COLO668 (cell line): ENCODE measurements at regions not wholly inside any gene's neighbourhood (a gene's known extent, or its start where the extent isn't known, plus 50 kb on each side); places are given as distances from the start of the nearest gene placed in this dataset.

Experiments
- DNase-seq: peaks from one replicate; lab custom pipeline; 2025; ENCODE audit not compliant: unreplicated experiment; lab: John Stamatoyannopoulos, UW

DNA sequence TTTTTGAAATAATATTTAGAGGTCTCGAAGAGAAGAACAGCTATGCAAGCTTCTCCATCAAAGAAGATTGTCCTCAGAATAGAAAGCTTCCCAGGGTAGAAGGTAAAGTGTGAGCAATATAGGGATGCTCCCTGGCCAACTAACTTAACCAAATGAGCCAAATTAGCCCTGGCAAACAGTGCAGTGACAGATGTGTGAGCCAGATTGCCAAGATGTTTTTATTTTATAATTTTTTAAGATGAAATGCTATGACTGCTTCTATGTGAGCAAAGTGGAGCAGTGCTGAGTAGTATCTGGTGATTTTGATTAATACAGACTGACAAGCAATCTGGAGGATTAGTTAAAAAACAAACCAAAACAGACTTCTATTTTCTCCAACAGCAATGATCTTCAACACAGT is 202.1 kb downstream of the NOVA1 start:
- DNase-seq: no peak

DNA sequence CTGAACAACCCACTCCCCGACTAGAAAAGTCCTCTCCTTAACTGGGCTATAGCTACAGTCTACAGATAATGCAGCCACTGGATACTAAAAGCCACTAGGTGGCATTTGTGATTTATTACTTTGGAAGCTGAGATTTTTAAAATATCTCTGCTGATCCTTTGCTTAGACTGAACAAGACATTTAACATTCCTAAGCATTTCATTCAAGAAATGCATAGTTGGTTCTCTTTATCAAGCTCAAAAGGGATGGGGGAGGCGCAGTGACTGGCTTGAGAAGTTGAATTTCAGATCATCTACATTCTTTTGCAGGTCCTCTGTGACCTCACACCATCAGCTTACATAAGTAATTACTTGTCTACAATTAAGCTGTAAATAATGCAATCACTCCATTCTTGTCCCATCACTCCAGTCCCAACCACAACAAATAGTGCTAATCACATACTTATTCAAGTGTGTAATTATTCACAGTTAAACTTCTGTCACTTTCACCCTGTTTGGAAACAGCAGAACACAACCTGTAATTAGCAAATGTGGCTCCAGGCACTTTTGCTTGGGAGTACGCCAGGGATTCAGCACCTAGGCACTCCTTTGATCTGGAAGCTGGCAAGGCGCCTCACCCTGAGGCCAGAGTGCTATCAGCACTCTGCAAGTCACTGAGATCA is 203.6 kb downstream of the NOVA1 start:
- peak; percentile 14 for DNase-seq

DNA sequence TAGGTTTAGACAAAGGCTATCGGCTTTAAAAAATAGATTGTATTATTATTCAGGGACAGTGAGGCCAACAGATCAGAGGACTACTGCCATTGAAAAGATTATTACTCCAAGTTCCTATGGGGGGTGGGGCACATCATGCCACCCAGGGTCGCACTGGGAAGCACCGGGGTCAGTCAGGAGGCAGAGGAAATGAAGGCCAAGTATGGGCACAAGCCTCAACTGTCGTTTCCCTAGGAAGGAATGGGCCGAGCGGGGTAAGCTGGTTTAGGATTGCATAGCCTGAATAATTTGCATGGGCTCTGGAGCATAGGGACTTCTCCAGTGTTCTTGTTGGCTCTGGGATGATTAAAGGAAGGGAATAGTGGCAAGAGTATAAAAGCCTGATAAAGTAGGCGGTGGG is 205.3 kb downstream of the NOVA1 start:
- no peak for DNase-seq

DNA sequence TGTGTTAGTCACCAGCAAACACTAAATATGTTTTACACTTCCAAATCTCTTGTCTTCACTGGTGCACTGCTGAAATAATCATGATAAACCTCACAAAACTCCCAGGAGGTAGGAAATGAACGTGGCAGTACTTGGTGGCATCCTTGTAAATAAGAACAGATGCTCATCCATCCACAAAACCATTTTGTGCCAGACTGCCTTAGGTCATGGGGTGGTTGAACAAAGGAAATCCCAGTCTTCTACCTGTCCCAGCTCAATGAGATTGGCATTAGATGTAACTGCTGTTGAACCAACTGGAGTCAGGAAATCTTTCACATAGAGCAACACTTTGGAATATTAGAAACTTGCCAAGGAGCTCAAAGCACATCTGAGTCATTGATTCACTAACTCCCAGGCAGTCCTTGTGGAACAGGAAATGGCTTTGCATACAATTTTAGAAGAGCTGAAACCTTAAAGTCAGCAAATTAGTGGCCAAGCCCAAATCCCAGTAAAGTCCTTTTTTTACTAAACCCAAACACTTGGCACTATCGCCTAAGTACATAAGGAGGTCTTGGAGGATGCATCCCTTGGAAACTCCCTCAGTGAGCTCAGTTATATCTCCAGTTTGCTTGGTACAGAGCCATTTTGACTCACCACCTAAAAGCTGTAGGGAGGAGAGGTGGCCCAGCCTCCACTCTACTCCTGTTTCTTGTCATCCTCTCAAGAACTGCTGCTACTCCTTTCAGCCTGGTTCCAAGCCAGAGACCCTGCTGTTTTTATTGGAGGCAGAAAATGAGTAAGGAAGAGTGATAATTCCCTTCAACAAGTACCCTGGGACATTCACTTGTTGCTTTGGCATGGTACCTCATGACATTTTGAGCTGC is 208.0 kb downstream of the NOVA1 start:
- no peak for DNase-seq

DNA sequence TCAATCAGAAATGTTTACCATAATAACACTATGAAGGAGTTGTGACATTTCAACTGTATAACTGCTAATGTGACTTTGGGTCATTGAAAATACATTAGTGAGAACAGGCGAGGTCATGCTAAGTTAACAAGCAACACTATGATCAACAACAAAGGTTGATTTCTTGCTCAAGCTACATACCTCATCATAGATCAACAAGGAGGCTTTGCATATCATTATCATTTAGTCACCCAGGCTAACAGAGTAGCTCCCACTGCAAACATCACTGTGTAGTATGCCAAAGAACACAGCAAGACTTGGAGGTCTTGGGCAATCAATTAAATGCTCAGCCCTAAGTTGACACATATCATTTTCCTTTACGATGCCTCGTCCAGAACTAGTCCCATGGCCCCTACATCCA is 212.5 kb downstream of the NOVA1 start:
- DNase-seq: no peak

DNA sequence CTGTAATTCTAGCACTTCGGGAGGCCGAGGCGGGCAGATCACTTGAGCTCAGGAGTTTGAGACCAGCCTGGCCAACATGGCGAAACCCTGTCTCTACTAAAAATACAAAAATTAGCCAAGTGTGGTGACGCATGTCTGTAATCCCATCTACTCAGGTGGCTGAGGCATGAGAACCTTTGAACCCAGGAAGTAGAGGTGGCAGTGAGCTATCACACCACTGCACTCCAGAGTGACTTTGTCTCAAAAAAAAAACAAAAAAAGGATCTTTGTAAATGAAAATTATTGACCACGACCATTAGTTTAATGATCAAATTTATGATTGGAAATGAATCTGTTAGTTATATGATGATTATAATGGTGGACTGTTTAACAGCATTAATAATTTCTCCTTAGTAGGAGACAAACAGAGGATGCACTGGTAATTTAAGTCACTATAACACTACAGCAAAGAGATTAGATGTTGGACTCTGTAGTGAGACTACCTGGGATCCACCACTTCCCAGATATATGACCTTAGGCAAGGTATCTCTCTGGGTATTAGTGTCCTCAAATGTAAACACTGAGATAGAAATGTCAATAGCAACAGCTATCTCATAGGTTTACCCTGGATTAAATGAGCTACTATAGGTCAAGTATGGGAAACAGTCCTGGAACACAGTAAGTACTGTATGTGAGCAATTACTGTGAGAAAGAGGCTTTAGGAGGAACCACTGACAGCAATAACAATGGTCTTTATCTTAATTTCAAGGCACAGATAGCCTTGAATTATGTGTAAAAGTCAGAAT is 214.7 kb downstream of the NOVA1 start:
- no peak for DNase-seq

DNA sequence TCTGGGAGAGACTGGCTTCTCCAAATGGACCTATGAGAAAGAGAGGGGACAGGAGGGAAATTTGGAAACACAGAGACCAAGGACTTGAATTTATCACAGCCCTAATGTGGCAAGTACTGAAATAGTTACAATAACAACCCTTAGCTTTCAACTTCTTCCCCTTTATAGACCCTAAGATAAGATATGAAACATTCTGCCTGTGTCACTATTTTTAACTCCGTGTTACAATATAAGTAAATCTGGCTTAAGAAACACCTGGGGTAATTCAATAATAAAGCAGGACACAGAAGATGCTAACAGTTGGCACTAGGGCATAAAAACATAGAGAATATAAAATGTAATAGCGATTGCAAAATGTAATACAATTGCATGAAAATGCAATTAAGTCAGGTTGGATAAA is 216.4 kb downstream of the NOVA1 start:
- DNase-seq: no peak

DNA sequence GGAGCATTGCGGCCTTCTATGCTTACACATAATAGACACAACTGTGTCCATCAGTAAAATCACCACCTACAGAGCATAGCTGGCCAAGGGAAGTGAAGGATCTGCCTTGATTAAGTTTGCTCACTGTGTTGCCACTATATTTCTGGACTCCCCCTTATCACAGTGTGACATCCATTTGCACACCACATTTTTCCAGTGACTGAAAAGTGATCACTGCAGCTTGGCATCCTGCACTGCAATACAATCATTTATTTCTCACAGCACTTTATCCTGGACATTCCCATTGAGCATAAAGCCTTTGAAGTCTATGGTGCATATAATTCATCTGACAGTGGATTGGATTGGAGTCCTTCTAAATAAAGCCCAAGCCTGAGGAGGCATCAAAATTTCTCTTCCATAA is 217.2 kb downstream of the NOVA1 start:
- DNase-seq: no peak

DNA sequence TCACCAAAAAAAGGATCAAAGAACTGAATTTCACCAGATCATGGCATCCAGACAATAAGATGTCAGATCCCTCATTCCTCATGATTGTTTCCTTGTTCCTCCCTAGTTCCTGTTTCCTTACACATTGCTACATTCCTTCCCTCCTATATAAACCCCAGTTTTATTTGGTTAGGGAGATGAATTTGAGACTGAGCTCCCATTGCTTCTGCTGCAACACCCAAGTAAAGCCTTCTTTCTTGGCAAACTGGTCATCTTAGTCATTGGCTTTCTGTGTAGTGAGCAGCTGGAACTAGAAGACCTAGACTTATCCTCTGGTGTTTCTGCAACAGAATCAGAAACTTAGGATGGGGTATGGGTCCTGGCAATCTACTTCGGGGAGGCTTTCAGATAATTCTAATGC is 217.9 kb downstream of the NOVA1 start:
- no peak for DNase-seq

DNA sequence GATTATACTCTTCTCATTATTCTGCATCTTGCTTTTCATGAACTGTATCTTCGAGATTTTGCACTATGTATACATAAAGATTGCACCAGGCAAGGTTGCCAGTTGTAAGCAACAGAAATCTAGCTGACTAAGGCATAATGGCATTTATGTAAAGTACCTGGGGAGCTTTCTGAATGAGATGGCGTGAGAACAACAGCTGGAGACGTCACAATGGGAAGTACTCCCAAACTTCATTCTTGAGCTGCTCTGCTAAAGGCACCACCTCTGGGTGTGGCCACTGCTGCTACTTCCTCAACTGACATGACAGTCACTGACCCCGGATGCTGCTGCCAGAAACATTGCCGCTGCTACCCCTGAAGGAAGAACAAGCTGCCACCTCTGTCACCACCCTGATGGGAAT is 220.7 kb downstream of the NOVA1 start:
- DNase-seq: no peak

DNA sequence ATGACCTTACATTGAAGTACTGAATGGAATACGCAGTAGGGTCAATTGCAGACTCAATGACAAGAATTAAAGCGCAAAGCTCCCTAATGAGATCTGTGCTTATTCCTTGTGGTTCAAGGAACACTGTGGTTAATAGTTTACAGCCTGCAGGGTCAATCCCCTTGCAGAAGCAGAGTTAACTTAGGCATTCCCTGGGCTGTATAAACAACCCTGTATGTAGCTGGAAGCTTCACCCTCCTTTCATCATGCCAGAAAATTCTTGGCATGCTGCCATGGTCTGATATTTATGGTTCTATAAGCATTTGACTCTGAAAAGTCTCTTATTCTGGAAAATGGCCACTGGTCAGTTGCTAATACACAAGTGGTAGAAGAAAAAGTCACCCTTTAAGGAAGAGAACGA is 227.7 kb downstream of the NOVA1 start:
- peak; percentile 15 for DNase-seq

DNA sequence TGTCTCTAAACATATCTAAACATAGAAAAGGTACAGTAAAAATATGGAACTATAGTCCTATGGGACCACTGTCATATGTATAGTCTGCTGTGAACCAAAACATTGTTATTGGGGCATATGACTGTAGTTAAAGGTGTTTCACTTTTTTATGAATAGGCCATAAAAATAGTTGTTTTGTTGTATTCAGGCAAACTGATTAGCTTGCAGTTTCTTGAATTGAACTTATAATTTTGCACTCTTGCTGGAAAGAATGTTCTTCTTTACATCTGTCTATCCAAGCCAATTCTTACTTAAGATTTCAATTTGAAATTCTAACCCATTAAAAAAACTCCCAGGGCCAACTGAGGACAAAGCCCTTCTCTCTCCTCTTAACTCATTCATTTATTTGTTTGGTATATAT is 234.1 kb downstream of the NOVA1 start:
- DNase-seq: no peak

DNA sequence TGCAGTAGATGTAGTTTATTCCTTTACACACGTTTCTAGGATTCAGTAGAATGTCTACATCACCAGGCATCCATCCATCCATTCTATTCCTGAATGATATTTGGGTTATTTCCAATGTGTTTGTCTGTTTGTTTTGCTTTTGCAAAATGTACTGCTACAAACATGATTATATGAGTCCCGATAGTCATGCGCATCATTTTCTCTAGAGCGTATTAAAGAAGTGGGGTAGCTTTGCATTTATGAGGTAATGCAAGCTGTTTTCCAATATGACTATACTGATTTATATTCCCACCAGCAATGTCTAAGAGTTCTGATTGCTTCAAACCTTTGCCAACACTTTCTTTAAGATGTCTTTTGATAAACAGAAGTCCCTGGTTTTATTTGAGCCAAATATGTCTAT is 253.2 kb downstream of the NOVA1 start:
- no peak for DNase-seq

DNA sequence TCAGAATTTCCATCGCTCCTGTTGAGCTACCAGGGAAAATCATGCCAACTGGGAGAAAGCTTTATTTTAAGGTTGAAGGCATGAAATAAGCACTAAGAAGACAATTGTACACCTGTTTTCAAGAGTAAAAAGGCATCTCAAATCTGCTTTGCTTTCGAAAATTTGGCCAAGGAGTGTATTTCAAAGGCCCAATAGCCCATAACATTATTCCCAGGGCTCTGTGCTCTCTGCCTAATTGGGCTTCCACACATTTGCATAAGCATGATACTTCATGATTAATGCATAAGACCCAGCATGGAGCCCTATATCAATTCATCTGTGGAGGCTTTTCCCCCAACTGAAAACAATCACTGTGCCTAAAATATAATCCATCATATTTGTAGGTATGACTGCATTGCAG is 258.5 kb downstream of the NOVA1 start:
- DNase-seq: no peak

DNA sequence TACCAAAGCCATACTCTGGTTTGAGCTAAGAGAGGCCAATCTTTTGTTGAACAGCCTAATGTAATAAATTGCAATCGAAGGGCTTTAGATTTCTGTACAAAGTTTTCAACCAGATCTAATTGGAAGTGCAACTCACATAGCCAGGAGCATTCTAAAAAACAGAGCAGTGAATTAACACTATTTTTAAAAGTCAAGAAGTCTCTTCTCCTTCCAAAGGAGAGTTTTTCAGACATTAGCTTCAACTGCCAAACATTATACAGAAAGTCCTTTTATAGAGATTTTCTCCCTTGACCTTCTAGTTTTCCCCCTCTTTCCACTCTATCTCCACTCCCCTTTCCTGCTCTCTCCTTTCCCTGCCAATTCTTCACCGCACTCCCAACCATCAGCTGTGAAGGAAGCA is 259.6 kb downstream of the NOVA1 start:
- no peak for DNase-seq

DNA sequence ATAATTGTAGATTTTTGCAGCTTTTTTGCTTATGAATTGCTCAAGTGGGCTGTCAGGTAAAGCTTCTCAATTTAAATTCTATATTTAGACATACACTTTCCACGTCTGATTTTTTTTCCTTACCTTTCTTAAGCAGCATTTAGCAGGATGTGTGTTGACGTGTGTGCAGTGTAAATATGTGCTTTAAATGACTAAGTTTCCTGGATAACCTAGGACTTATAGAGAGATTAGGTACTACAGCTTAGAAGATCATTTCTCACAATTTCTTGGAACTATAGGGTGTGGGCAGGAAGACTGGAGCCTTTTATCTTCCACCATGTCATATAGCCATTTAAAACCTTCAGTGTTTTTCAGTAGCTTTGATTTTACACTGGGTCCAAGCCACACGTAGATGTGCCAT is 263.5 kb downstream of the NOVA1 start:
- no peak for DNase-seq

DNA sequence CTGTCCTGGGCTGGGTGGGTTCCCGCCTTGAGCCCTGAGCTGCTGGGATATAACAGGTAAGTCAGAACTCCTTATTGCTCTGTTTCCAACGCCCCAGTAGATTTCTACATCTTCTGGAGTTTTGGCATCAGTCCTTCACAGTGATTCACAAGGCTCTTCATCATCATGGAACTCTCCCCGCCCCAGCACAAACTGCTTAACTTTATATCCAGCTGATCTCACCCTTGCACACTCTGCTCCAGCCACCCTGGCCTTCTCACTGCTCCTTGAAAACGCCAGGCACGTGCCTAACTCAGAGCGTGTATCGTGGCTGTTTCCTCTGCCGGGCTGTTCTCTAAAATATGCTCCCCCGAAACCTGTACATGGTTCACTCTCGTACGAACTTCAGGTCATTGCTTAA is 264.9 kb downstream of the NOVA1 start:
- no peak for DNase-seq

DNA sequence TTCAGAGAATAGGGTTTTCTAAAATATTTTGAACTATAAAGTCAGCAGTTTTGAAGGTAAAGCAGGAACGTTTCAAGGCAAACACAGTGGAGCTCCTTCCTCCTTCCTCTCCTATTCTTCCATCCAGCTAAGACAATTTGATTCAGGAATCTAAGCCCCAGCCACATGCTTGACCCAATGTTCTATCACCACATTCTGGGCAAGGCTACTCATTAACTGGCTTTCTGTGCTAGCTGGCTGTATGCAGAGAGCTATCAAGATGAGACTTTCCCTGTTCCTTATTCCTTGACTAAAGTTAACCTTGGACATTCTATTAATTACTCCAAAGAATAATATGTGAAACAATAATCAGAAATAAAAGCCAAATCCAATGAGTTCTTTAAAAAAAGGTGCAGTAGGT is 266.9 kb downstream of the NOVA1 start:
- DNase-seq: no peak

DNA sequence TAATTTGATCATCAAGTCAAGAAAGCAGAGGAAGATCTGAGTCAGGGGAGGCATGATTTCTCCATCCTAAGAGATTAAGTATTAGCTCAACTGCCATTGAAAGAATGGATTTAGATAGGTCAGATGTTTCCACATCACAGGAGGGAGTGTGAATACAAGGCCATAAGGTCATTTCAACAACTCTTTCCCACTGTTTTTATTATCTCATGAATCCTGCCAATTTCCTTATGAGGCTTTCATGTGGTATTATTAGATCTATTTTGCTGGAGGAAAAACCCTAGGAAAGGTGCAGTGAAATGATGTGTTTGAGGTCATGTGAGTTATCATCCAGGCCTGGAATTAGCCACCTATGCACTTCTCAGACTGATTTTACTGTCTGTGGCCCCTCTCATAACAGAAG is 269.0 kb downstream of the NOVA1 start:
- DNase-seq: no peak

DNA sequence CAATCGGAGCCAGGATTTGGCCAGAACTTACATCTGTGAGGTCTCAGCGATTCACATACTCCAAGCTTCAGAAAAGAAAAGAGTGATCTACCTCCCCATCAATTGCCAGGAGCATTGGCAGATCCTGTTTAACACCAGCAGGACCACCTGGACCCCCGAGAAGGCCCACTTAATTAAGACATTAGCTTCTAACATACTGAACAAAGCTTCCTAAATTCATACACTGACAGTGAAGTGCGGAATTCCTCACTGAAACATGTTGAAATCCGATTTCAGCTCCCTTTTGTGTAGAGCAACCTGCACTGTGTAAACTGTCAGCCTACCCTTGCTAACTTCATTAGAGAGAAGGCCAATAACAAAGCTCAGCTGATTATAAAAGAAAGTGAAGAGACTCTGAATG is 274.0 kb downstream of the NOVA1 start:
- no peak for DNase-seq

DNA sequence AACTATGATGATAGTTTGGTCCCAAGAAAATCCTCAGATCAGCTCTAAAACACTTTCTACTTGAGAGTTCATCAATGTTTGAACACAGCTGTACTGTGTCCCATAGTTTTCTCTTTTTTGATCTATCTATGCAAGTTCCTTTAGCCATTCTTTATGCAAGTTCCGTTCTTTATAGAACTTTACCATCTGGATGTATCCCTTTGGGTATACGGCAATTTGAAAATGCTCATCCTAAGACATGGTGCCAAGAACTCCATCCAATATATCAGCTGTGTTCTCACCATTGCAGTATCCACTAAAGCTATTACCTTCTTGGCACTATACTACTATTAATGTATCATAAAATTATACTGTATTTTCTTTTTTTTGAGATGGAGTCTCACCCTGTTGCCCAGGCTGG is 276.9 kb downstream of the NOVA1 start:
- no peak for DNase-seq
